Nephron (organoid): ENCODE measurements at regions not wholly inside any gene's neighbourhood (a gene's known extent, or its start where the extent isn't known, plus 50 kb on each side); places are given as distances from the start of the nearest gene placed in this dataset.

Experiments
- H3K27ac Mint-ChIP-seq, 3 experiments: 2 replicates each; pipeline ENCODE4 v1.8.0; 2020; ENCODE audit warnings: mixed read lengths in 3 of 3, mild to moderate bottlenecking in 2 of 3, moderate library complexity in 1 of 3
- H3K27me3 Mint-ChIP-seq: 2 replicates; pipeline ENCODE4 v1.8.0; 2021; ENCODE audit warnings: low read depth, mild to moderate bottlenecking, moderate library complexity, mixed read lengths
- H3K36me3 Mint-ChIP-seq: 2 replicates; pipeline ENCODE4 v1.8.0; 2020; ENCODE audit warnings: low read depth, mixed read lengths
- H3K4me1 Mint-ChIP-seq: 2 replicates; pipeline ENCODE4 v1.8.0; 2020; ENCODE audit warnings: mixed read lengths
- H3K4me3 Mint-ChIP-seq, 3 experiments: 2 replicates each; pipeline ENCODE4 v1.8.0; 2020; ENCODE audit warnings: mild to moderate bottlenecking in 3 of 3, mixed read lengths in 3 of 3, moderate library complexity in 2 of 3
- H3K9me3 Mint-ChIP-seq: 2 replicates; pipeline ENCODE4 v1.8.0; 2020; ENCODE audit warnings: mixed read lengths
- CTCF ChIP-seq, 3 experiments: fragments of 200-600 bp; sonication (generic); IDR thresholded peaks; one replicate each; pipeline ENCODE4 v1.5.0; 2021; ENCODE audit warnings: antibody characterized with exemption in 3 of 3; ENCODE audit not compliant: unreplicated experiment in 3 of 3

GRCh38 chr15:45995800-45996199 is 361.0 kb downstream of the SQOR start:
- Mint-ChIP-seq H3K4me3 (no peak overlapping the region), H3K9me3 (peaks cover 7% of the 10 kb centered on the region), H3K27ac (no peak overlapping the region), H3K36me3 (no peaks in the 10 kb centered on the region), H3K4me1 (peaks cover 5% of the 10 kb centered on the region), H3K27me3 (no peaks in the 10 kb centered on the region)
- no peak for TF ChIP-seq CTCF (IDR thresholded peaks at IDR 0.05; ENCODE audit: unreplicated experiment in 3 of 3)

GRCh38 chr15:46014532-46014931 is 379.7 kb downstream of the SQOR start:
- Mint-ChIP-seq H3K27ac (no peak overlapping the region), H3K9me3 (peaks cover 35% of the 10 kb centered on the region), H3K4me3 (no peak overlapping the region), H3K36me3 (no peaks in the 10 kb centered on the region), H3K27me3 (peaks cover 7% of the 10 kb centered on the region), H3K4me1 (no peaks in the 10 kb centered on the region)
- no peak for TF ChIP-seq CTCF (IDR thresholded peaks at IDR 0.05; ENCODE audit: unreplicated experiment in 3 of 3)

- H3K9me3 Mint-ChIP-seq = no peaks in the 10 kb centered on the region
- H3K27me3 Mint-ChIP-seq = peaks cover 3% of the 10 kb centered on the region
- H3K4me3 Mint-ChIP-seq = no peak overlapping the region
- H3K27ac Mint-ChIP-seq = no peak overlapping the region
- no peaks in the 10 kb centered on the region for H3K4me1 Mint-ChIP-seq
- H3K36me3 Mint-ChIP-seq = no peaks in the 10 kb centered on the region
- no peak for TF ChIP-seq CTCF (IDR thresholded peaks at IDR 0.05; ENCODE audit: unreplicated experiment in 3 of 3)
These were observed 399.9 kb downstream of the SQOR start for GRCh38 chr15:46034755-46035154.

- H3K4me3 Mint-ChIP-seq = no peak overlapping the region
- H3K27me3 Mint-ChIP-seq = peaks cover 3% of the 10 kb centered on the region
- H3K36me3 Mint-ChIP-seq = no peaks in the 10 kb centered on the region
- no peaks in the 10 kb centered on the region for H3K9me3 Mint-ChIP-seq
- H3K4me1 Mint-ChIP-seq = peaks cover 4% of the 10 kb centered on the region
- no peak overlapping the region for H3K27ac Mint-ChIP-seq
- TF ChIP-seq CTCF (IDR thresholded peaks at IDR 0.05; ENCODE audit: unreplicated experiment in 3 of 3) = no peak
These were observed 404.9 kb downstream of the SQOR start for GRCh38 chr15:46039703-46040102.

- Mint-ChIP-seq H3K36me3 (no peaks in the 10 kb centered on the region), H3K9me3 (no peaks in the 10 kb centered on the region), H3K4me1 (peaks cover 4% of the 10 kb centered on the region)
These were observed 407.1 kb downstream of the SQOR start for GRCh38 chr15:46041905-46042304.

More at GRCh38 chr15:46041905-46042304, 407.1 kb downstream of the SQOR start:
- Mint-ChIP-seq H3K27me3 (no peaks in the 10 kb centered on the region), H3K4me3 (no peak overlapping the region), H3K27ac (no peak overlapping the region)
- no peak for TF ChIP-seq CTCF (IDR thresholded peaks at IDR 0.05; ENCODE audit: unreplicated experiment in 3 of 3)
